GM10266 (cell line): ENCODE measurements at regions not wholly inside any gene's neighbourhood (a gene's known extent, or its start where the extent isn't known, plus 50 kb on each side); places are given as distances from the start of the nearest gene placed in this dataset.
"Not testable (repeated sequence)": the region's sequence is repeated elsewhere in the genome, so short reads cannot be mapped to it uniquely, and the experiment has no call there.

Experiments used
- DNase-seq: peaks from one replicate; pipeline ENCODE4 v3.0.0; 2012; ENCODE audit errors: extremely low spot score
- TF ChIP-seq, protein P1 (sequence below): IDR thresholded peaks from 2 replicates; pipeline ENCODE4 v1.5.1; 2012; ENCODE audit warnings: mild to moderate bottlenecking, low read depth; ENCODE audit not compliant: control insufficient read depth, insufficient read depth; ENCODE audit errors: missing control alignments

DNA sequence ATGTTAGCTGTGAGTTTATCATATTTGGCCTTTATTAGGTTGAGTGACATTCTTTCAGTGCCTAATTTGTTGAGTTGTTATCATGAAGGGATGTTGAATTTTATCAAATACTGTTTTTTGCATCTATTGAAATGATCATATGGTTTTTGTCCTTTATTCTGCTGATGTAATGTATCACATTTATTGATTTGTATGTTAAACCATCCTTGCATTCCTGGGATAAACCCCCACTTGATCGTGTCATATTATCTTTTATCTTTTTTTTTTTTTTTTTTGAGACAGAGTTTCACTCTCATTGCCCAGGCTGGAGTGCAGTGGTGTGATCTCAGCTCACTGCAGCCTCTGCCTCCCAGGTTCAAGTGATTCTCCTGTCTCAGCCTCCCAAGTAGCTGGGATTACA, 51.9 kb upstream of the MFGE8 start:
- DNase-seq, result not testable (repeated sequence)

GRCh38 chr15:88970232-88970631, 57.1 kb upstream of the MFGE8 start:
- TF ChIP-seq, protein P1, sequence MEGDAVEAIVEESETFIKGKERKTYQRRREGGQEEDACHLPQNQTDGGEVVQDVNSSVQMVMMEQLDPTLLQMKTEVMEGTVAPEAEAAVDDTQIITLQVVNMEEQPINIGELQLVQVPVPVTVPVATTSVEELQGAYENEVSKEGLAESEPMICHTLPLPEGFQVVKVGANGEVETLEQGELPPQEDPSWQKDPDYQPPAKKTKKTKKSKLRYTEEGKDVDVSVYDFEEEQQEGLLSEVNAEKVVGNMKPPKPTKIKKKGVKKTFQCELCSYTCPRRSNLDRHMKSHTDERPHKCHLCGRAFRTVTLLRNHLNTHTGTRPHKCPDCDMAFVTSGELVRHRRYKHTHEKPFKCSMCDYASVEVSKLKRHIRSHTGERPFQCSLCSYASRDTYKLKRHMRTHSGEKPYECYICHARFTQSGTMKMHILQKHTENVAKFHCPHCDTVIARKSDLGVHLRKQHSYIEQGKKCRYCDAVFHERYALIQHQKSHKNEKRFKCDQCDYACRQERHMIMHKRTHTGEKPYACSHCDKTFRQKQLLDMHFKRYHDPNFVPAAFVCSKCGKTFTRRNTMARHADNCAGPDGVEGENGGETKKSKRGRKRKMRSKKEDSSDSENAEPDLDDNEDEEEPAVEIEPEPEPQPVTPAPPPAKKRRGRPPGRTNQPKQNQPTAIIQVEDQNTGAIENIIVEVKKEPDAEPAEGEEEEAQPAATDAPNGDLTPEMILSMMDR, result no peak
- no peak for DNase-seq

DNA sequence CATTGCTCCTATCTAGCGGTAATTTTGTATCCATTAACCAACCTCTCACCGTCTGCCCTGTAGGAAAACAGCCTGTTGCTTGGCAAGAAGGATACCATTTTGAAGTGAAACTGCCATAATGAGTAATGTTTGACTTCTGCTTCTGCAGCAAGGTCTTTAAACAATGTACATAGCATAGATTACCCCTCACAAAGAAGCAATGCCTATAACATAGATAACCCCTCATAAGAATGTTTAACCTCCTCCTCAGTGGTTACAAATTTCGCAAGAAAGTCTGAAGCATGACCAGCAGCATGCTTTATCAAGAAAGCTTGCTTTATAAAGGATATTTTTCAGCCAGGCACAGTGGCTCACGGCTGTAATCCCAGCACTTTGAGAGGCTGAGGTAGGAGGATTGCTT, 61.2 kb upstream of the MFGE8 start:
- TF ChIP-seq, protein P1, result no peak
- no peak for DNase-seq

DNA sequence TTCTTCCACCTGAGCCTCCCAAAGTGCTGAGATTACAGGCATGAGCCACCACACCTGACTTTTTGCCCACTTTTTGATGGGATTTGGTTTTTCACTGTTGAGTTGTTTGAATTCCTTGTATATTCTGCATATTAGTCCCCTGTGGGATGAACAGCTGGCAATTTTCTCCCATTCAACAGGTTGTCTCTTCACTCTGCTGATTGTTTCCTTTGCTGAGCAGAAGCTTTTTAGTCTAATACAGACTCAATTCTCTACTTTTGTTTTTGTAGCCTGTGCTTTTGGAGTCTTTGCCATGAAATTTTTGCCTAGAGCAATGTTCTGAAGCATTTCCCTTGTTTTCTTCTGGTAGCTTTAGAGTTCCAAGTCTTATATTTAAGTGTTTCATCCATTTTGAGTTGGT, 62.7 kb upstream of the MFGE8 start:
- no peak for DNase-seq

GRCh38 chr15:88976656-88977055, 63.5 kb upstream of the MFGE8 start:
- no peak for DNase-seq
- TF ChIP-seq, protein P1, result no peak

More for the DNA sequence above, 62.7 kb upstream of the MFGE8 start:
- TF ChIP-seq, protein P1, result no peak

DNA sequence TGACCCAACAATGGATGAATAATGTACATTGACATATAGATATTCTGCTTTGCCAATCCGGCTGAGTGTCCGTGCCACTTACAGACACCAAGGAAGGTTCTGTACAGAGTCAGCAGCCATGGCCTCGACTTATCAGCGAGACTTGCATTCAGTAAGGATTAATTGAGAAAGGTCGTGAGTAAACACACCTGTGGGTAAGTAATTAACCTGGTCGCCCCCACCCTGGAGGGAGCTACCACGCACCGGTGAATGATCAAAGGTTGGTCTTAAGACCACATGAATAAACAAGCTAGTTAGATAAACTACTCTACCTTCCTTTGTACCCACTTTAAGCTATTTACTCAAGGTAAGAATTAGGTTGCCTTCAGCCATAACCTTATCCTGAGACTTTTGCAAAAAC, 66.5 kb upstream of the MFGE8 start:
- TF ChIP-seq, protein P1, result no peak
- DNase-seq, result no peak

GRCh38 chr15:88980498-88980897, 67.3 kb upstream of the MFGE8 start:
- no peak for DNase-seq
- TF ChIP-seq, protein P1, result no peak
